GM23338 (cell line): ENCODE measurements at regions not wholly inside any gene's neighbourhood (a gene's known extent, or its start where the extent isn't known, plus 50 kb on each side); places are given as distances from the start of the nearest gene placed in this dataset.

Experiments
- ATAC-seq: fragments of 200-7000 bp; cut with Tn5 transposase; 3 replicates; pipeline ENCODE4 v1.9.1; 2020
- DNase-seq: peaks from one replicate; pipeline ENCODE4 v3.0.0-alpha.2; 2015; ENCODE audit warnings: low spot score
- H2AFZ ChIP-seq: fragments of 200-600 bp; sonication (generic); 2 replicates; pipeline ENCODE4 v1.8.0; 2016; ENCODE audit warnings: antibody characterized with exemption, mild to moderate bottlenecking, moderate library complexity
- H3F3A ChIP-seq: fragments of 200-600 bp; sonication (generic); replicated peaks from 2 replicates; pipeline ENCODE4 v1.8.0; 2017; ENCODE audit warnings: antibody characterized with exemption, mixed run types, low read depth
- H3K27ac ChIP-seq: fragments of 200-600 bp; sonication (generic); 2 replicates; pipeline ENCODE4 v1.6.1; 2016; ENCODE audit warnings: low read depth
- H3K27me3 ChIP-seq: fragments of 200-600 bp; sonication (generic); 2 replicates; pipeline ENCODE4 v1.8.0; 2016; ENCODE audit warnings: mild to moderate bottlenecking, mixed run types, moderate library complexity; ENCODE audit not compliant: insufficient read depth
- H3K36me3 ChIP-seq: fragments of 200-600 bp; sonication (generic); 2 replicates; pipeline ENCODE4 v1.8.0; 2016; ENCODE audit warnings: mild to moderate bottlenecking; ENCODE audit not compliant: insufficient read depth
- H3K4me1 ChIP-seq: fragments of 200-600 bp; sonication (generic); 2 replicates; pipeline ENCODE4 v1.8.0; 2016; ENCODE audit warnings: mild to moderate bottlenecking, moderate library complexity; ENCODE audit not compliant: insufficient read depth
- H3K4me2 ChIP-seq: fragments of 200-600 bp; sonication (generic); 2 replicates; pipeline ENCODE4 v1.7.1; 2017; ENCODE audit warnings: mixed run types
- H3K4me3 ChIP-seq: fragments of 200-600 bp; sonication (generic); 2 replicates; pipeline ENCODE4 v1.6.1; 2016; ENCODE audit warnings: mixed run types
- H3K79me2 ChIP-seq: fragments of 200-600 bp; sonication (generic); replicated peaks from 2 replicates; pipeline ENCODE4 v1.8.0; 2017; ENCODE audit warnings: mild to moderate bottlenecking; ENCODE audit not compliant: insufficient read depth
- H3K9me2 ChIP-seq: fragments of 200-600 bp; sonication (generic); 2 replicates; pipeline ENCODE4 v1.8.0; 2017; ENCODE audit not compliant: insufficient read depth
- H4K20me1 ChIP-seq: fragments of 200-600 bp; sonication (generic); replicated peaks from 2 replicates; pipeline ENCODE4 v1.8.0; 2017; ENCODE audit warnings: mild to moderate bottlenecking; ENCODE audit not compliant: insufficient read depth
- H3K27ac Mint-ChIP-seq: 2 replicates; pipeline ENCODE4 v1.8.0; 2020; ENCODE audit warnings: inconsistent platforms, mild to moderate bottlenecking, moderate library complexity, mixed read lengths
- H3K27me3 Mint-ChIP-seq: 3 replicates; pipeline ENCODE4 v1.8.0; 2022; ENCODE audit warnings: low read depth, mild to moderate bottlenecking, moderate library complexity, mixed read lengths, inconsistent platforms; ENCODE audit not compliant: insufficient read depth, poor library complexity
- H3K36me3 Mint-ChIP-seq: 3 replicates; pipeline ENCODE4 v1.8.0; 2021; ENCODE audit warnings: low read depth, mild to moderate bottlenecking, inconsistent platforms, moderate library complexity, mixed read lengths
- H3K4me1 Mint-ChIP-seq: 3 replicates; pipeline ENCODE4 v1.8.0; 2020; ENCODE audit warnings: mild to moderate bottlenecking, inconsistent platforms, mixed read lengths
- H3K4me3 Mint-ChIP-seq: 3 replicates; pipeline ENCODE4 v1.8.0; 2021; ENCODE audit warnings: moderate library complexity, mild to moderate bottlenecking, inconsistent platforms, mixed read lengths
- H3K9me3 Mint-ChIP-seq: 3 replicates; pipeline ENCODE4 v1.8.0; 2020; ENCODE audit warnings: moderate library complexity, mild to moderate bottlenecking, inconsistent platforms, mixed read lengths
- CREB1 ChIP-seq: fragments of 250-450 bp; sonication (Bioruptor Pico); IDR thresholded peaks from 2 replicates; pipeline ENCODE4 v1.5.0; 2020; ENCODE audit warnings: low read depth, mild to moderate bottlenecking, moderate library complexity
- ETS1 ChIP-seq: IDR thresholded peaks from 2 replicates; pipeline ENCODE4 v1.6.1; 2016; ENCODE audit warnings: antibody characterized with exemption
- EZH2 ChIP-seq: fragments of 200-600 bp; sonication (generic); IDR thresholded peaks from one replicate; pipeline ENCODE4 v1.8.0; 2017; ENCODE audit warnings: antibody characterized with exemption, mild to moderate bottlenecking, low read depth; ENCODE audit not compliant: unreplicated experiment
- EZH2phosphoT487 ChIP-seq: fragments of 200-600 bp; sonication (generic); IDR thresholded peaks from one replicate; pipeline ENCODE4 v1.8.1; 2018; ENCODE audit warnings: antibody characterized with exemption; ENCODE audit not compliant: unreplicated experiment
- NANOG ChIP-seq: IDR thresholded peaks from 2 replicates; pipeline ENCODE4 v1.6.1; 2016; ENCODE audit warnings: antibody characterized with exemption, borderline replicate concordance
- POLR2AphosphoS5 ChIP-seq: IDR thresholded peaks from 2 replicates; pipeline ENCODE4 v1.6.1; 2016; ENCODE audit warnings: antibody characterized with exemption, low read depth
- ZNF114 ChIP-seq: fragments of 250-450 bp; sonication (Bioruptor Pico); IDR thresholded peaks from 2 replicates; pipeline ENCODE4 v1.5.0; 2020; ENCODE audit warnings: mild to moderate bottlenecking, moderate library complexity
- ZNF331 ChIP-seq: fragments of 250-450 bp; sonication (Bioruptor Pico); IDR thresholded peaks from 2 replicates; pipeline ENCODE4 v1.5.0; 2020; ENCODE audit warnings: low read depth, mild to moderate bottlenecking, moderate library complexity
- ZNF462 ChIP-seq: fragments of 250-450 bp; sonication (Bioruptor Pico); IDR thresholded peaks from 2 replicates; pipeline ENCODE4 v1.5.0; 2020; ENCODE audit warnings: mild to moderate bottlenecking, moderate library complexity

- H3K27ac Mint-ChIP-seq, result no peak overlapping the region
- H3K9me3 Mint-ChIP-seq, result peaks cover 3% of the 10 kb centered on the region; the same call in 2 of the 3 replicates
These were observed 275.8 kb upstream of the NR3C2 start for GRCh38 chr4:148717988-148718387.

GRCh38 chr4:148716431-148717052 is 274.3 kb upstream of the NR3C2 start:
- Histone ChIP-seq H4K20me1 (no peaks in the 10 kb centered on the region), H3F3A (no peaks in the 10 kb centered on the region), H3K4me3 (no peak overlapping the region), H3K4me2 (no peak overlapping the region), H3K9me2 (peaks cover 7% of the 10 kb centered on the region; the same call in 1 of the 2 replicates), H2AFZ (no peak overlapping the region), H3K36me3 (no peaks in the 10 kb centered on the region), H3K27me3 (no peaks in the 10 kb centered on the region), H3K27ac (no peak overlapping the region), H3K79me2 (no peaks in the 10 kb centered on the region), H3K4me1 (no peaks in the 10 kb centered on the region)
- Mint-ChIP-seq H3K4me3 (no peak overlapping the region), H3K36me3 (no peaks in the 10 kb centered on the region), H3K4me1 (peaks cover 7% of the 10 kb centered on the region; the same call in 2 of the 3 replicates), H3K27me3 (no peaks in the 10 kb centered on the region), H3K9me3 (peaks cover 3% of the 10 kb centered on the region), H3K27ac (peak overlapping the region; percentile 9; the same call in 1 of the 2 replicates)
- ATAC-seq (peak; percentile 71), DNase-seq (peak; percentile 65)
- TF ChIP-seq ZNF462 (no peak), NANOG (no peak), CREB1 (CRISPR knock-in tag) (no peak), EZH2phosphoT487 (no peak), ZNF331 (CRISPR knock-in tag) (no peak), POLR2AphosphoS5 (no peak), ZNF114 (CRISPR knock-in tag) (no peak), EZH2 (no peak), ETS1 (no peak)

More at GRCh38 chr4:148717988-148718387, 275.8 kb upstream of the NR3C2 start:
- H3K4me1 ChIP-seq, result no peaks in the 10 kb centered on the region
- no peaks in the 10 kb centered on the region for H3F3A ChIP-seq
- no peaks in the 10 kb centered on the region for H3K79me2 ChIP-seq
- TF ChIP-seq POLR2AphosphoS5 (no peak), NANOG (no peak), CREB1 (CRISPR knock-in tag) (no peak), ETS1 (no peak), ZNF114 (CRISPR knock-in tag) (no peak)
- peaks cover 7% of the 10 kb centered on the region; the same call in 2 of the 3 replicates for H3K4me1 Mint-ChIP-seq
- no peaks in the 10 kb centered on the region for H3K36me3 ChIP-seq
- DNase-seq, result no peak
- H3K9me2 ChIP-seq, result peaks cover 7% of the 10 kb centered on the region; the same call in 1 of the 2 replicates
- no peak overlapping the region for H3K4me3 Mint-ChIP-seq
- no peak for ATAC-seq
- H3K27ac ChIP-seq, result no peak overlapping the region
- H2AFZ ChIP-seq, result no peak overlapping the region
- H4K20me1 ChIP-seq, result no peaks in the 10 kb centered on the region
- no peak overlapping the region for H3K4me3 ChIP-seq
- H3K27me3 Mint-ChIP-seq, result no peaks in the 10 kb centered on the region
- H3K4me2 ChIP-seq, result no peak overlapping the region
- no peaks in the 10 kb centered on the region for H3K27me3 ChIP-seq
- H3K36me3 Mint-ChIP-seq, result peaks cover 3% of the 10 kb centered on the region; the same call in 2 of the 3 replicates
